ELR (cell line): ENCODE measurements at regions not wholly inside any gene's neighbourhood (a gene's known extent, or its start where the extent isn't known, plus 50 kb on each side); places are given as distances from the start of the nearest gene placed in this dataset.
A peak's percentile ranks its signal among the peaks of the same experiment; 100 is the strongest.

Source experiments
- DNase-seq: peaks from one replicate; pipeline ENCODE4 v3.0.0-alpha.2; 2015; ENCODE audit warnings: low read depth

- DNase-seq, result no peak
Measured at GRCh38 chr11:59302991-59303390, 55.7 kb upstream of the OR5AN1 start.

DNA sequence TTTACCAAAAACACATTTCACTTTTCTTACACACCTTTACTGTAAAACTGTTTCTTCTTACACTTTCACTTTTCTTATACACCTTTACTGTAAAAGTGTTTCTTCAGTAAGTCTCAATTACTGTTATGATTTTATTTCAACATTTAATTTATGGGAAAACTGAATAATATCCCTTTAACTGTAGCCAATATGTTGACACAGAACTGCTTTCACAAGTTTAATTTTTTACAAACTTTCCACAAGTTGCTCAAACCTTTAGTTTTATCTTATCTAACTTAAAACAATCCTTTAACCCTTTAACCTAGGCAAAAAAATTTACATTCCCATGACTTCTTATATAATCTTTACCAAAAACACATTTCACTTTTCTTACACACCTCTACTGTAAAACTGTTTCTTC is 63.3 kb upstream of the OR5AN1 start:
- DNase-seq, result no peak

GRCh38 chr11:59292611-59293010 is 66.1 kb upstream of the OR5AN1 start:
- no peak for DNase-seq

GRCh38 chr11:59291228-59291627 is 67.5 kb upstream of the OR5AN1 start:
- no peak for DNase-seq

GRCh38 chr11:59289356-59290181 is 69.1 kb upstream of the OR5AN1 start:
- DNase-seq, result no peak

- DNase-seq, result no peak
Measured at GRCh38 chr11:59285716-59286260, 72.9 kb upstream of the OR5AN1 start.

- DNase-seq, result no peak
Measured at GRCh38 chr11:59284773-59285129, 72.0 kb upstream of the MPEG1 start.

DNA sequence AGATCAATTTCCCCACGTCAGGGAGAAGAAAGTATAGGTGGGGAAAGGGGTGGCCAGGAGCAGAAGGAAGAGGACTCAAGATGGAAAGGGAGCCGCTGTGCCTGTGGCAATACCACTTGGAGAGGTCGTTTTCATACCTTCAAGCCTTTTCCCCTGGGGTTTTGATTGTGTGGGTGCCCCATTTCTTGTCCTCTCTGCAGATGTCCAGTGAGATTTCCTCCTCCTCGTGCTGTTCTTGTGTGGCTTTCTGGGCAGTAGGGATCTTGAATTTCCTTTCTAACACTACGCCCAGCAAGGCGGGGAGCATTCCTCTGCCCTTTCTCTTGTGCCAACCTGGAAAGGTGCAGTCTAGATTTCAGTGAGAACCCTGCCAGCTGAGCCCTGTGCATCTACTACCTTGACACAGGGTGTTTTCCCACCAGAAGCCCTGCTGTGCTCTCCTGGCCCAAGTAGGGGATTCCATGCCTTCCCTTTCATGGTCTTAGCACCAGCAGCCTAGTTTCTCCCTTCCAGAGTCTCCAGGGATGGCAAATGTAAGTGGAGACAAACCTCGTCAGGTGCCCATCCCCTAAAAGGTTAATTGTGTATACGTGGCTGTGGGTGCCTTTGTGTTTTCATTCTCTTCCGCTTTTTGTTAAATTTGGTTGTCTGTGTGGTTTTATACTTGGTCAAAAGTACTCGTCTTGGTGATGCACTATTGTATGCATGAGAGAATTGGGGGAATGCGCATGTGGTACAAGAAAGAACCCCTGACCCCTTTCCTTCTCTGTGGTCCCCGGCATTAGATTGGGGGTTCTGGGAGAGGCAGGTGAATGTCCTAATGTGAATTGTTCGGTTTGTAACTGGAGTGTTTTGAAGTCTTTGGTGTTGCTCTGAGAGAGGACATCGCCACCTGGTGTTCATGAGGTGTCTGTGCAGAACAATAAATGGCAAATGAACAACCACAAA is 71.4 kb upstream of the MPEG1 start:
- DNase-seq, result peak; percentile 63

GRCh38 chr11:59283311-59283710 is 70.6 kb upstream of the MPEG1 start:
- no peak for DNase-seq

DNA sequence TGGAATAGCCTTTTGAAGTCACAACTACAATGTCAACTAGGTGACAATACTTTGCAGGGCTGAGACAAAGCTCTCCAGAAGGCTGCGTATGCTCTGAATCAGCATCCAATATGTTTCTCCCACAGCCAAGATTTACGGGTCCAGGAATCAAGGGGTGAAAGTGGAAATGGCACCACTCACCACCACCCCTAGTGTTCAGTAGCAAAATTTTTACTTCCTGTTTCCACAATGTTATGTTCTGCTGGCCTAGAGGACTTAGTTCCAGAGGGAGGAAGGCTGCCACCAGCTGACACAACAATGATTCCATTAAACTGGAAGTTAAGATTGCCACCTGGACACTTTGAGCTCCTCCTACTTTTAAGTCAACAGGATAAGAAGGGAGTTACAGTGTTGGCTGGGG is 68.5 kb upstream of the MPEG1 start:
- DNase-seq, result no peak

- DNase-seq, result no peak
Measured at GRCh38 chr11:59273373-59273841, 60.7 kb upstream of the MPEG1 start.

DNA sequence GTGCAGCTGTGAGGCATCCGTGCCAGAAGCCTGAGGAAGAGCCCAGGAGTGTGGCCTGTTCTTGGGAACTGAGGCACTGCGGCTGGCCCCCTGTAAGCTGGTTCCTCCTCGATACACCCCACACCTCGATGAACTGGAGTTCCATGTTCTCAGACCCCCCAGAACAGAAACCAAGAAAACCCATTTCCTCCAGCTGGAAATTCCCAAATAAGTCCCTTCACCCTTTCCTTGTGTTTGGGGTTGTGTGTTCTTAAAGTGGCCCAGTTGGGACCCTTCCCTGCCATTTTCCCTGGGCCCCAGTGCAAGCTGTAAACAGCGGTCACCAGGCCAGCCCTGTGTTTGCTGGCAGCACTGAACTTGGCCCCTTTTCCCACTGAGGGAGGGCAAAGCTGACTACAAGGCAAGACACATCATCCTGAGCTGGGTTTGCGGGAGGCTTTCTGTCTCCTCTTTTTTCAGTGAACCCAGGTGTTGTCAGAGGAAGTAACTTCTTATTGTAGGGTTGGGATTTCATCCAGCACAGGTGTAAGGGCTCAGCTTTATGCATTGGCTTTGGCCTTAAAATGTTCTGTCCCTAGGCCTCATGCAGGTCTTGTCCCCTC is 60.1 kb upstream of the MPEG1 start:
- no peak for DNase-seq

DNA sequence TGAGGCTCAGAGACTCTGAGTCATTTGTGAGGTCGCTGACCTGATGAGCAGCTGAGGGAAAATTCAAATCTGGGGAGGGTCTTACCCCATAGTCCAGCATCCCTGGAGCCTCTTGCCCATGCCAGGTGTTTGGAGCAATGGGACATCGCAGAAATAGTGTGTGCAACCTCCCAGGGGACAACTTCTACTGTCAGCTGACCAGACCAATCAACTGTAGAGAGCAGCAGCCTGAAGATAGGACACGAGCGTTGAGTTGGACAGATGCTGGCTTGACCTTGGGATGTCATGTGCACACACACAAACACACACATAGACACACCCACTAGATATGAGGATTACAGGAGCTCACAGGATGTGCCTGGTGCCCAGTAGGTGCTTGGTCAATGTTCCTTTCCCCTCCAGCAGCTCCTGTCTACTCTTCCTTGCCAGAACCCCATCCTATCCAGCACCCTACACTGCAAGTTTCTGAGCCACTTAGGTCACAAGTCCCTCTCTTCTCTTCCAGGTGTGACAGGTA is 59.1 kb upstream of the MPEG1 start:
- no peak for DNase-seq

GRCh38 chr11:59271247-59271755 is 58.6 kb upstream of the MPEG1 start:
- DNase-seq, result no peak

GRCh38 chr11:59267736-59268475 is 55.2 kb upstream of the MPEG1 start:
- DNase-seq, result no peak

GRCh38 chr11:59267196-59267595 is 54.5 kb upstream of the MPEG1 start:
- no peak for DNase-seq

- DNase-seq, result no peak
Measured at GRCh38 chr11:59266491-59266890, 53.8 kb upstream of the MPEG1 start.

DNA sequence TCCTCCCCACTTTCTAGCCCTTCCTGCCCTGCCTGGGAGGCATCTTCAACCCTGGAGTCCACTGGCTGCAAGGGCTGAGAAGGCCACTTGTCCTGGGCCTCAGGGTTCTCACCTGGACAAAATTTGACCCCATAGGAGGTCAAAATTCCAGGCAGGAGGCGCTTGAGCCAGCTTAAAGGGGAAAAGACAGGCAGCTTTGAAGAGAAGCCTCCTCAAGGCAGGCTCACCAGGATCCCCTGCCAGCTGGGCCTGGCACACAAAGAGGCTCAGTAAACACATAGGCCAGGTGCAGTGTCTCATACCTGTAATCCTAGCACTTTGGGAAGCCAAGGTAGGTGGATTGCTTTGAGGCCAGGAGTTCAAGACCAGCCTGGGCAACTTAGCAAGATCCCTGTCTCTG is 53.0 kb upstream of the MPEG1 start:
- DNase-seq, result no peak

DNA sequence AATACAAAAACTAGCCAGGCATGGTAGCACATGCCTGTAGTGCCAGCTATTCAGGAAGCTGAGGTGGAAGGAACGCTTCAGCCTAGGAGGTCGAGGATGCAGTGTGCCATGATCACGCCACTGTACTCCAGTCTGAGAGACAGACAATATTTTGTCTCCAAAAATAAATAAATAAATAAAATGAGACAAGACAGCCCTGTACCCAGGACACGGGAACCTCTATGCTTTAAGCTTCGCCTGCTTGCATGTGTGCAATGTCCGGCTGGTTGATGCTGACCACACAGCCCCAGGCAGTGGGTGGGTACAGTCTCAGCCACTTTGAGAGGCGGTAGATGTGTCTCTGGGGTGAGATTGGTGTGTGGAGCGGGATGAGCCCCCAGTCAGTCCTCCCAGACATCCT is 52.0 kb upstream of the MPEG1 start:
- no peak for DNase-seq

GRCh38 chr11:59263225-59263894 is 50.6 kb upstream of the MPEG1 start:
- DNase-seq, result no peak
